DND-41 (cell line): ENCODE measurements at regions not wholly inside any gene's neighbourhood (a gene's known extent, or its start where the extent isn't known, plus 50 kb on each side); places are given as distances from the start of the nearest gene placed in this dataset.

ENCODE experiments used
- CTCF ChIP-seq: IDR thresholded peaks from 2 replicates; pipeline ENCODE4 v1.5.1; 2012; ENCODE audit warnings: borderline replicate concordance, low read length, moderate library complexity, mild to moderate bottlenecking; ENCODE audit not compliant: poor library complexity, severe bottlenecking; ENCODE audit errors: extremely low read depth
- EZH2 ChIP-seq: IDR thresholded peaks from 3 replicates; pipeline ENCODE4 v1.6.1; 2012; ENCODE audit warnings: borderline replicate concordance, low read depth, mild to moderate bottlenecking, moderate library complexity, low read length, inconsistent platforms; ENCODE audit not compliant: severe bottlenecking

- TF ChIP-seq CTCF (no peak), EZH2 (no peak)
Observed at GRCh38 chr16:73560497-73560896, 512.6 kb upstream of the ZFHX3 start.
